ENCODE measurements at regions not wholly inside any gene's neighbourhood (a gene's known extent, or its start where the extent isn't known, plus 50 kb on each side); places are given as distances from the start of the nearest gene placed in this dataset.

DNA sequence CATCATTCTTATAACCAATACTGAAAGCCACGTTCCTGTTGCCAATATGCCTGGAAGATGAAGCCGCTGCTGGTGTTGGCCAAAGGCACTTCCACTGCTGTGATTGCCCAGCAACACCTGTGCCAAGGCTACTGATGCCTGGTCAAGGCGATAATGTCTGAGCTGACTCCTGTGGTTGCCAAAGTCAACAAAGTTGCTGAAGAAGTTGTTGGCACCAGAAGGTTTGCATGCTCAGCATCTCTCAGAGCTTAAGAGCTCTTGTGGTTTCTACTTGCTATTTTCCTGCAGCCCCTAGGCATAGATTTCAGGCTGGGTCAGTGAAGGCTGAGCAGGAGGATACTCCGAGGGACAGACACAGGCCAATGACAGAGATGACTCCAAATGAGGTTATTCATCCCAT is 63.4 kb upstream of the RAB3GAP2 start:
- 37 to 38% methylated on average over 4 of the region's 4 CpGs for WGBS, 2 donors
- no peaks in the 10 kb centered on the region for H3K27me3 ChIP-seq
- no peak overlapping the region for H3K4me3 ChIP-seq (replicated peaks in 1 of 3)
- H3K4me1 ChIP-seq: peaks cover 28 to 35% of the 10 kb centered on the region in 2 donors
- intact Hi-C loops (cut with DNase I): no loop called here
- H3K9me3 ChIP-seq: no peaks in the 10 kb centered on the region
- DNase-seq: peak; percentile 93
- TF ChIP-seq POLR2A (IDR thresholded peaks at IDR 0.05): peak in 1 of 2 donors; percentile 30
- TF ChIP-seq, protein P1, sequence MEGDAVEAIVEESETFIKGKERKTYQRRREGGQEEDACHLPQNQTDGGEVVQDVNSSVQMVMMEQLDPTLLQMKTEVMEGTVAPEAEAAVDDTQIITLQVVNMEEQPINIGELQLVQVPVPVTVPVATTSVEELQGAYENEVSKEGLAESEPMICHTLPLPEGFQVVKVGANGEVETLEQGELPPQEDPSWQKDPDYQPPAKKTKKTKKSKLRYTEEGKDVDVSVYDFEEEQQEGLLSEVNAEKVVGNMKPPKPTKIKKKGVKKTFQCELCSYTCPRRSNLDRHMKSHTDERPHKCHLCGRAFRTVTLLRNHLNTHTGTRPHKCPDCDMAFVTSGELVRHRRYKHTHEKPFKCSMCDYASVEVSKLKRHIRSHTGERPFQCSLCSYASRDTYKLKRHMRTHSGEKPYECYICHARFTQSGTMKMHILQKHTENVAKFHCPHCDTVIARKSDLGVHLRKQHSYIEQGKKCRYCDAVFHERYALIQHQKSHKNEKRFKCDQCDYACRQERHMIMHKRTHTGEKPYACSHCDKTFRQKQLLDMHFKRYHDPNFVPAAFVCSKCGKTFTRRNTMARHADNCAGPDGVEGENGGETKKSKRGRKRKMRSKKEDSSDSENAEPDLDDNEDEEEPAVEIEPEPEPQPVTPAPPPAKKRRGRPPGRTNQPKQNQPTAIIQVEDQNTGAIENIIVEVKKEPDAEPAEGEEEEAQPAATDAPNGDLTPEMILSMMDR (IDR thresholded peaks at IDR 0.05): no peak
- H3K36me3 ChIP-seq: no peaks in the 10 kb centered on the region
- peak overlapping the region; percentile 84 to 85 (median 85) for H3K27ac ChIP-seq

DNA sequence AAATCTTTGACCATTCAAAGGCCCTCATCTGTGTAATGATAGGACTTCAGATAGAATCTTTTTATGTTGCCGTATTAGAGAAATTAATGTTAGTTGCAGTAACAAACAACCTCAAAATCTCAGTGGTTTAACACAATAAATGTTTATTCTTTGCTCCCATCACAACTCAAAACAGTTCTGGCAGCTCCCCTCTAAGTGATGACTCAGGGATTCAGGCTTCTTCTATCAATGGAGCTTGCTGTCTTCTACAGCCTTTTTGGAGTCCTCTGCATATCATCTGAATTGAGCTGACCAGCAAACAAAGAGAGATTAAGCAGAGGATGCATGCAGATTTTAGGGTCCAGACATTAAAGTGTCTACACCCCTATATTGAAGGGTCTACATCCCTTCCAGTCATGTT is 59.1 kb upstream of the RAB3GAP2 start:
- H3K9me3 ChIP-seq: no peaks in the 10 kb centered on the region
- H3K36me3 ChIP-seq: no peaks in the 10 kb centered on the region
- intact Hi-C loops (cut with DNase I): no loop called here
- H3K4me3 ChIP-seq (replicated peaks in 1 of 3): no peak overlapping the region
- no peak for DNase-seq
- TF ChIP-seq, protein P1 (IDR thresholded peaks at IDR 0.05): no peak
- no peak for TF ChIP-seq POLR2A (IDR thresholded peaks at IDR 0.05)
- H3K27ac ChIP-seq: peak overlapping the region in 1 of 3 donors; percentile 22
- 86 to 96% methylated on average over 1 of the region's 1 CpG for WGBS, 2 donors
- H3K4me1 ChIP-seq: peaks cover 16 to 24% of the 10 kb centered on the region in 2 donors
- H3K27me3 ChIP-seq: no peaks in the 10 kb centered on the region

DNA sequence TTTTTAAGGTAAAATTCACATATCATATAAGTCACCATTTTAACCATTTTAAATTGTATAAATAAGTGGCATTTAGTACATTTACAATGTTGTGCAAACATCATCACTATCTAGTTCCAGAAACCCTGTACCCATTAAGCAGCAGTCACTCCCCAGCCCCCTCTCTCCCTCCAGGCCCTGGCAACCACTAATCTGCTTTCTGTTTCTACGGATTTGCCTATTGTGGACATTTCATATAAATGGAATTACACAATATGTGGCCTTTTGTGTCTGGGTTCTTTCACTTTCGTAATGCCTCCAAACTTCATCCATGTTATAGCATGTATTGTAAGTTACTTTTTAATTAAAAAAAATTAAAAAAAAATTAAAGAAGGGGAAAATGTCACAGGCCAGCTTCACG is 58.0 kb upstream of the RAB3GAP2 start:
- Histone ChIP-seq H3K9me3 (no peaks in the 10 kb centered on the region), H3K27me3 (no peaks in the 10 kb centered on the region), H3K27ac (peak overlapping the region in 1 of 3 donors; percentile 22), H3K36me3 (no peaks in the 10 kb centered on the region), H3K4me1 (peaks cover 8 to 16% of the 10 kb centered on the region in 2 donors), H3K4me3 (replicated peaks in 1 of 3) (no peak overlapping the region)
- WGBS, 2 donors: 70 to 80% methylated on average over 3 of the region's 3 CpGs
- TF ChIP-seq, protein P1 (IDR thresholded peaks at IDR 0.05): no peak
- no peak for TF ChIP-seq POLR2A (IDR thresholded peaks at IDR 0.05)
- intact Hi-C loops (cut with DNase I): no loop called here
- no peak for DNase-seq

DNA sequence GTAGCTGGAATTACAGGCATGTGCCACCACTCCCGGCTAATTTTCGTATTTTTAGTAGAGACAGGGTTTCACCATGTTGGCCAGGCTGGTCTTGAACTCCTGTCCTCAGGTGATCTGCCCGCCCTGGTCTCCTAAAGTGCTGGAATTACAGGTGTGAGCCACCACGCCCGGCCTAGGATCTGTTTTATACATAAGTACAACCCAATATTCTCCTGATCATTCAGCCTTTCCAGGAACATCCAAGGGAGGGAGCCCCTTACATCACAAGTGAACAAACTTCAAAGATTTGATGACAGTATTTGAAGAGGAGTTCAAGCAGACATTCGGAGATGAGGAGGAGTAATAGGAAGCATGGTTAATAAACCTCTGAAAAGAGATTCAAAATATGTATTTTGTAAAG is 54.9 kb upstream of the RAB3GAP2 start:
- WGBS, 2 donors: 86 to 93% methylated on average over 6 of the region's 6 CpGs
- TF ChIP-seq POLR2A (IDR thresholded peaks at IDR 0.05): no peak
- TF ChIP-seq, protein P1 (IDR thresholded peaks at IDR 0.05): no peak
- H3K27me3 ChIP-seq: no peaks in the 10 kb centered on the region
- H3K36me3 ChIP-seq: no peaks in the 10 kb centered on the region
- H3K27ac ChIP-seq: no peak overlapping the region
- no peak for DNase-seq
- H3K4me1 ChIP-seq: peaks cover 8 to 14% of the 10 kb centered on the region in 2 donors
- H3K4me3 ChIP-seq (replicated peaks in 1 of 3): no peak overlapping the region
- intact Hi-C loops (cut with DNase I): no loop called here
- no peaks in the 10 kb centered on the region for H3K9me3 ChIP-seq

DNA sequence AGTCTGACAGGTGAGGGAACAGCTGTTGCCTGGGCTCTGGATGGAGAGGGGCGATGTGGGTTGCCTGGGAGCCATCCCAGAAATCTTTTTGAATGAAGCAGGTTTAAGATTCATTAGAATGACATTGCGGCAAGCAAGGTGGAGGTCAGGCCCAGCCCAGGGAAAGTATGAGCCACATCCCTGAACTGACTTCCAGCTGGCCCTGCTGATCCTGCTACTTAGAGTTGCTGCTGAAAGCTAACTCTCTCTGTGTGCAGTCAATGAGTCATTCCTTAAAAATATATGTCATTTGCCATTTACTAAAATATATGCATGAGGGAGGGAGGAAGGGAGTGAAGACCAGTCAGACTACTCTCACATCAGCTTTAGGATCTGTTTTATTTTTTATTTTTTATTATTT is 54.3 kb upstream of the RAB3GAP2 start:
- H3K27me3 ChIP-seq: no peaks in the 10 kb centered on the region
- intact Hi-C loops (cut with DNase I): no loop called here
- TF ChIP-seq POLR2A (IDR thresholded peaks at IDR 0.05): no peak
- TF ChIP-seq, protein P1 (IDR thresholded peaks at IDR 0.05): no peak
- H3K4me3 ChIP-seq (replicated peaks in 1 of 3): no peak overlapping the region
- peaks cover 8 to 14% of the 10 kb centered on the region in 2 donors for H3K4me1 ChIP-seq
- H3K9me3 ChIP-seq: no peaks in the 10 kb centered on the region
- no peak overlapping the region for H3K27ac ChIP-seq
- DNase-seq: no peak
- 96 to 97% methylated on average over 2 of the region's 2 CpGs for WGBS, 2 donors
- H3K36me3 ChIP-seq: no peaks in the 10 kb centered on the region

Data from thyroid gland (tissue), 4 donors.